Neural crest cell (in vitro differentiated cells): ENCODE measurements at regions not wholly inside any gene's neighbourhood (a gene's known extent, or its start where the extent isn't known, plus 50 kb on each side); places are given as distances from the start of the nearest gene placed in this dataset.
"Not testable (repeated sequence)": the region's sequence is repeated elsewhere in the genome, so short reads cannot be mapped to it uniquely, and the experiment has no call there.

Experiments used
- DNase-seq: peaks from one replicate; pipeline ENCODE4 v3.0.0; 2021; ENCODE audit warnings: low read depth, mixed read lengths, low spot score
- H3K27ac Mint-ChIP-seq: one replicate; pipeline ENCODE4 v1.8.0; 2021; ENCODE audit warnings: mild to moderate bottlenecking, mixed read lengths; ENCODE audit not compliant: unreplicated experiment
- H3K27me3 Mint-ChIP-seq: 2 replicates; pipeline ENCODE4 v1.8.0; 2021; ENCODE audit warnings: low read depth, mild to moderate bottlenecking, mixed read lengths
- H3K36me3 Mint-ChIP-seq: 2 replicates; pipeline ENCODE4 v1.8.0; 2021; ENCODE audit warnings: low read depth, mild to moderate bottlenecking, mixed read lengths
- H3K4me1 Mint-ChIP-seq: 2 replicates; pipeline ENCODE4 v1.8.0; 2021; ENCODE audit warnings: mixed read lengths
- H3K4me3 Mint-ChIP-seq: one replicate; pipeline ENCODE4 v1.8.0; 2021; ENCODE audit warnings: mild to moderate bottlenecking, mixed read lengths
- H3K9me3 Mint-ChIP-seq: 2 replicates; pipeline ENCODE4 v1.8.0; 2021; ENCODE audit warnings: mixed read lengths
- CTCF ChIP-seq: fragments of 200-600 bp; sonication (generic); conservative IDR thresholded peaks from 2 replicates; pipeline ENCODE4 v1.5.0; 2021; ENCODE audit warnings: antibody characterized with exemption, mild to moderate bottlenecking

GRCh38 chr5:155696362-155696761 lies 630.6 kb upstream of the SGCD start:
- Mint-ChIP-seq H3K4me3 (no peak overlapping the region), H3K4me1 (no peaks in the 10 kb centered on the region), H3K36me3 (no peaks in the 10 kb centered on the region), H3K27ac (no peak overlapping the region), H3K9me3 (no peaks in the 10 kb centered on the region), H3K27me3 (peaks cover 4% of the 10 kb centered on the region)
- TF ChIP-seq CTCF = no peak
- DNase-seq = no peak

- Mint-ChIP-seq H3K4me1 (no peaks in the 10 kb centered on the region), H3K4me3 (no peak overlapping the region), H3K27ac (no peak overlapping the region), H3K36me3 (no peaks in the 10 kb centered on the region), H3K9me3 (no peaks in the 10 kb centered on the region), H3K27me3 (peaks cover 4% of the 10 kb centered on the region)
- TF ChIP-seq CTCF = no peak
- DNase-seq = no peak
Observed at GRCh38 chr5:155697236-155697635, 629.7 kb upstream of the SGCD start.

GRCh38 chr5:155699385-155699784 lies 627.6 kb upstream of the SGCD start:
- Mint-ChIP-seq H3K27ac (no peak overlapping the region), H3K27me3 (peaks cover 4% of the 10 kb centered on the region), H3K9me3 (no peaks in the 10 kb centered on the region), H3K4me3 (no peak overlapping the region), H3K4me1 (no peaks in the 10 kb centered on the region), H3K36me3 (no peaks in the 10 kb centered on the region)
- no peak for TF ChIP-seq CTCF
- no peak for DNase-seq

GRCh38 chr5:155700333-155700732 lies 626.6 kb upstream of the SGCD start:
- DNase-seq = no peak
- Mint-ChIP-seq H3K36me3 (no peaks in the 10 kb centered on the region), H3K4me1 (no peaks in the 10 kb centered on the region), H3K27me3 (peaks cover 4% of the 10 kb centered on the region), H3K27ac (no peak overlapping the region), H3K4me3 (no peak overlapping the region), H3K9me3 (no peaks in the 10 kb centered on the region)
- no peak for TF ChIP-seq CTCF

GRCh38 chr5:155711882-155712281 lies 615.1 kb upstream of the SGCD start:
- Mint-ChIP-seq H3K9me3 (no peaks in the 10 kb centered on the region), H3K4me3 (no peak overlapping the region), H3K36me3 (no peaks in the 10 kb centered on the region), H3K4me1 (no peaks in the 10 kb centered on the region), H3K27ac (no peak overlapping the region), H3K27me3 (peaks cover 19% of the 10 kb centered on the region)
- no peak for DNase-seq
- TF ChIP-seq CTCF = no peak

GRCh38 chr5:155714435-155714834 lies 612.5 kb upstream of the SGCD start:
- not testable (repeated sequence) for H3K4me3 Mint-ChIP-seq, H3K36me3 Mint-ChIP-seq, H3K27ac Mint-ChIP-seq, DNase-seq, H3K9me3 Mint-ChIP-seq, H3K4me1 Mint-ChIP-seq
- peaks cover 31% of the 10 kb centered on the region for H3K27me3 Mint-ChIP-seq
